Fibroblast of lung (primary cell): ENCODE measurements at regions not wholly inside any gene's neighbourhood (a gene's known extent, or its start where the extent isn't known, plus 50 kb on each side); places are given as distances from the start of the nearest gene placed in this dataset.

Experiments used
- CTCF ChIP-seq, 2 donors: IDR thresholded peaks in 1 of 2; conservative IDR thresholded peaks in 1 of 2; 1 replicate in 1 of 2; 2 replicates in 1 of 2; pipeline ENCODE4 v1.5.1; 2011 to 2012; ENCODE audit warnings: low read length in 2 of 2, control low read depth in 1 of 2, inconsistent platforms in 1 of 2, low read depth in 1 of 2, mild to moderate bottlenecking in 1 of 2
- EZH2 ChIP-seq: IDR thresholded peaks from 2 replicates; pipeline ENCODE4 v1.5.1; 2012; ENCODE audit warnings: low read length, control low read depth, mild to moderate bottlenecking; ENCODE audit errors: missing control alignments

GRCh38 chr7:42617806-42618457 lies 293.9 kb downstream of the C7orf25 start:
- peak in 1 of 2 donors; percentile 13 for TF ChIP-seq CTCF (conservative IDR thresholded peaks at IDR 0.05 in 1 of 2, IDR thresholded peaks at IDR 0.05 in 1 of 2; ENCODE audit: low read depth in 1 of 2, low read length in 2 of 2)
- TF ChIP-seq EZH2 = no peak
